Stimulated activated memory B cell treated with anti-CD40 and anti-IgM and Interleukin-4, amounts not matched to agents 10 μg/mL and 1 μg/mL and 100 μg/mL, for 72 hours (primary cell): ENCODE measurements at regions not wholly inside any gene's neighbourhood (a gene's known extent, or its start where the extent isn't known, plus 50 kb on each side); places are given as distances from the start of the nearest gene placed in this dataset.
A peak's percentile ranks its signal among the peaks of the same experiment; 100 is the strongest.

Source experiments
- ATAC-seq: fragments of 150-1000 bp; cut with Tn5 transposase; 2 replicates; pipeline ENCODE4 v1.10.0; 2021
- H3K27ac Mint-ChIP-seq: one replicate; pipeline ENCODE4 v1.8.0; 2022; ENCODE audit warnings: mild to moderate bottlenecking, mixed read lengths
- H3K27me3 Mint-ChIP-seq: one replicate; pipeline ENCODE4 v1.8.0; 2022; ENCODE audit warnings: mixed read lengths
- H3K36me3 Mint-ChIP-seq: one replicate; pipeline ENCODE4 v1.8.0; 2022; ENCODE audit warnings: mixed read lengths
- H3K4me1 Mint-ChIP-seq: one replicate; pipeline ENCODE4 v1.8.0; 2022; ENCODE audit warnings: mixed read lengths
- H3K4me3 Mint-ChIP-seq: one replicate; pipeline ENCODE4 v1.8.0; 2022; ENCODE audit warnings: mild to moderate bottlenecking, moderate library complexity, mixed read lengths
- H3K9me3 Mint-ChIP-seq: one replicate; pipeline ENCODE4 v1.8.0; 2022; ENCODE audit warnings: mixed read lengths

DNA sequence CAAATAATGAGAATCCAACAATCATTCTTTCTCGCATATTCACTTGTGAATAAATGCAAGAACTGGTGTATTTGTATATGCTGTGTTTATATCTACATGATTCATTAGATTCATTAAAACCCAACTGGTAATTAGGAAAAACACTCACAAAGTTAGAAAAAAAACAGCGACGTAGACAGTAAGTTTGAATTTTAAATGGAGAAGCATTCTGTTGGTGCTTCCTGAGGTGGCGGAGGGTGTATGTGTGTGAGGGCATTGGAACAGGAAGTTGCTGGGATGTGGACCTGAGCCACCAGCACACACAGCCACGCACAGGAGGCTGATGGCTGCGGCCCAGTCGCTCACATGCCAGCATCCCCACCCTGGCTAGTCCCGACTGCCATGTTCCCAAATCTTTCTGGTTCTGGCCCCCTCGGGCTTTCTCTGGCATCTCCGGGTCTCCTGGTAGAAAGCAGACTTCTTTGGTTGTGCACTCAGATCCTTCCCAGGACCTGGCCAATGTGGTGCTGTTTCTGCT is 121.6 kb upstream of the IRF2BP2 start:
- Mint-ChIP-seq H3K36me3 (no peaks in the 10 kb centered on the region), H3K4me1 (peaks cover 51% of the 10 kb centered on the region), H3K4me3 (peak overlapping the region; percentile 34), H3K9me3 (no peaks in the 10 kb centered on the region), H3K27ac (peak overlapping the region; percentile 84), H3K27me3 (no peaks in the 10 kb centered on the region)
- peak; percentile 44 for ATAC-seq

DNA sequence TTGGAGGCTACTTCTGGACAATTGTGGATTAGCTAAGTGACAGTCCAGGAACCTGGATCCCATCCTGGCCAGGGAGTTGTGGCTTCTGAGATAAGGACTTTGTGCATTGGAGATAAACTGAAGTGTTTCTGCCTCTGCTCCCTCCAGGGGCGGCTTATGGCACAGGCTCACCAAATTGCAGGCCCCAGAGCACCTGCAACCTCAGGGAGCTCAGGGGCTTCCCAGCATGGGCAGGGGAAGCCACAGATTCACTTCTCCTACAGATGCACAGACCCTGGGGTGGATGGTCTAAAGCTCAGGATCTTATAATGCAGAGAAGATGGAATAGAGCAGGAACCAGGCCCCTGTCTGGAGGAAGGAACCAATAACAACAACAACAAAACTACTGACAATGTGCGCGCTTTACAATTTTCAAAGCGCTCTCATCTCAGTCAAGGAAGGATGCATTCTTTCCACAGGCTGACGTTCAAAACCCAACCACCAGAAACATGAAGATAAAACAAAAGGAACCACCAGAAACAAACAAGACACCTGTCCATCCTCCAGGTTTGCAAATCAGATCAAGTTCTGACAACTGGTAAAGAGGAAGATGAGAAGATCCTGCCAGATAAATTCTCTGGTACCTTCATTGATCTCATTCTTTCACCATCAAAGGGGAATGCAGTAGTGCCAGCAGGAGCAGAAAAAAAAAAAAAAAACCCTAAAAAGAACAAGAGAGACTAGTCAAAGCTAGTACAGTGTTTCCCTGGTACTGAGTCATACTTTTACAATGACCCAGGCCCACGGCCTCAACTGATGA is 121.0 kb upstream of the IRF2BP2 start:
- Mint-ChIP-seq H3K4me1 (peaks cover 57% of the 10 kb centered on the region), H3K36me3 (no peaks in the 10 kb centered on the region), H3K27ac (peak overlapping the region; percentile 84), H3K4me3 (peak overlapping the region; percentile 34), H3K27me3 (no peaks in the 10 kb centered on the region), H3K9me3 (no peaks in the 10 kb centered on the region)
- peak; percentile 87 for ATAC-seq

DNA sequence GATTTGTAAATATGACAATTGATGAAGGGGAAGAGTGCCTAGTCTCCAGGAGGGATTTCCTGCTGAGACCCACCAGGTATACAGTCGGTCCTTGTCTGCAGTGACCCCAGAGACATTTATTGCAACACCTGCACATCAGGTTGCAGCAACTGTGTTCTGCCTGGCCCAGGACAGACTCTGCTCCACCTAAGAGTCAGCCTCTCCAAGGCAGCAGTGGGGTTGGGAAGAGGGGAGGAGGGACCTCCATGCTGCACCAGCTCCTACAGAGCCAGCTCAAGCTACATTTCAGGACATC is 120.4 kb upstream of the IRF2BP2 start:
- Mint-ChIP-seq H3K36me3 (no peaks in the 10 kb centered on the region), H3K4me1 (peaks cover 62% of the 10 kb centered on the region), H3K27ac (peak overlapping the region; percentile 84), H3K4me3 (no peak overlapping the region), H3K27me3 (no peaks in the 10 kb centered on the region), H3K9me3 (no peaks in the 10 kb centered on the region)
- ATAC-seq = no peak

DNA sequence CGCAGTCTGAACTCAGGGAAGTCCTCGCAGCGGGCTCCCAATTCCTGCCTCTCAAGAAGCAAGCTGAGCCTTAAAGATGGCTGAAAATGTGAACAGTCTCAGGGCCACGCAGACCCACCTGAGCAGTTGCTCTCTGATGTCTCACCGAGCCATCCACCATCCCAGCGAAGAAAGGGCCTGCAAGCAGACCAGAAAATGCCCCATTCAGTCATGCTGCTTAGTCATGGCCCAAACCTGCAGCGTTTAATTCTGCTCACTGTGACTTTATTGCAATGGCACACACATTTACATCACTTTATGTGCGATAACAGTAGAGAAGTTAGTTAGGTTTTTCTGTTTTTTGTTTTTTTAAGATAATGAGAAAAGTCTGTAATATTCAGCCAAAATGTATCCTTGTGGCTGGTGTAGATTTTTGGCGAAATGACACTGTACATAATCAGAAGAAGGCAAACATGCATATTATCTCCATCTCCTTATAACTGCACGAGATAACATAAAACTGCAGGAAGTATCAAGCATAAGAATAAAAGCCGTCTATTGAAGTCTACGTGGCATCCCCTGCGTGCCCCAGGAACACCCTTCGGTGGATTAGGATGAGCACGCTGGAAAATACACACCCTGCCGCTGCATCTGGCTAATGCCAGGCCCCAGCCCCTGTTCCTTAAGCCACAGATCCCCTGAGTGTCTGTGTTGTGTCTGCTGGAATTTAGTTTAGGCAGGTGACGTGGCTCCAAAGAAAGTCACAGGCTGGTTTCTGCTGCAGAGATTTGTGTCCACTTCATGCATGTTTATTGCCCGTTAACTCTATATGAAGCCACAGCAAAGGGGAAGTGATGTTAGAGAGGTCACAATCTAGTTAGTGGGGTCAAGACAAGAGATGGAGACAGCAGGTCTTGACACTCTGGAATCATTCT is 119.8 kb upstream of the IRF2BP2 start:
- no peak overlapping the region for H3K4me3 Mint-ChIP-seq
- ATAC-seq = no peak
- H3K9me3 Mint-ChIP-seq = no peaks in the 10 kb centered on the region

DNA sequence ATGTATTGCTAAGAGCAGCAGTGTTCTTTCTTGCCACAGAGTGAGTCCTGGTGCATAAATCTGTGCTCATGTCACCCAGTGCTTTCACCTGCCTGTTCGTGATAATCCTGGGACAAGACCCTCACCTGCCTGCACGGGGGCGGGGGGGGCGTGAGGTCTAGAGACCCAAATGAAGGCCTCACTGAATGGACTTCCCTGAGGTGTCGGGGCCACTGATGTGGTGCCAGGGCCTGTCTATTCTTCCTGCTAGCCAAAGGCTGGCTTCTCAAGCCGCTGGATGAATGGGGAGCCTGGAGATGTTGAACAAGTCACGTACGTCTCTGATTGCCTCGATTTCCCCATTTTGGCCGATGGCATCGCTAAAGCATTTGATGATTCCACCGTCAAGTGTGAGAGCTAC is 118.8 kb upstream of the IRF2BP2 start:
- Mint-ChIP-seq H3K27me3 (no peaks in the 10 kb centered on the region), H3K27ac (no peak overlapping the region), H3K4me1 (peaks cover 79% of the 10 kb centered on the region), H3K9me3 (no peaks in the 10 kb centered on the region), H3K4me3 (no peak overlapping the region), H3K36me3 (no peaks in the 10 kb centered on the region)
- no peak for ATAC-seq

More for the DNA sequence above, 119.8 kb upstream of the IRF2BP2 start:
- peak overlapping the region; percentile 84 for H3K27ac Mint-ChIP-seq
- peaks cover 68% of the 10 kb centered on the region for H3K4me1 Mint-ChIP-seq
- H3K27me3 Mint-ChIP-seq = no peaks in the 10 kb centered on the region
- H3K36me3 Mint-ChIP-seq = no peaks in the 10 kb centered on the region

DNA sequence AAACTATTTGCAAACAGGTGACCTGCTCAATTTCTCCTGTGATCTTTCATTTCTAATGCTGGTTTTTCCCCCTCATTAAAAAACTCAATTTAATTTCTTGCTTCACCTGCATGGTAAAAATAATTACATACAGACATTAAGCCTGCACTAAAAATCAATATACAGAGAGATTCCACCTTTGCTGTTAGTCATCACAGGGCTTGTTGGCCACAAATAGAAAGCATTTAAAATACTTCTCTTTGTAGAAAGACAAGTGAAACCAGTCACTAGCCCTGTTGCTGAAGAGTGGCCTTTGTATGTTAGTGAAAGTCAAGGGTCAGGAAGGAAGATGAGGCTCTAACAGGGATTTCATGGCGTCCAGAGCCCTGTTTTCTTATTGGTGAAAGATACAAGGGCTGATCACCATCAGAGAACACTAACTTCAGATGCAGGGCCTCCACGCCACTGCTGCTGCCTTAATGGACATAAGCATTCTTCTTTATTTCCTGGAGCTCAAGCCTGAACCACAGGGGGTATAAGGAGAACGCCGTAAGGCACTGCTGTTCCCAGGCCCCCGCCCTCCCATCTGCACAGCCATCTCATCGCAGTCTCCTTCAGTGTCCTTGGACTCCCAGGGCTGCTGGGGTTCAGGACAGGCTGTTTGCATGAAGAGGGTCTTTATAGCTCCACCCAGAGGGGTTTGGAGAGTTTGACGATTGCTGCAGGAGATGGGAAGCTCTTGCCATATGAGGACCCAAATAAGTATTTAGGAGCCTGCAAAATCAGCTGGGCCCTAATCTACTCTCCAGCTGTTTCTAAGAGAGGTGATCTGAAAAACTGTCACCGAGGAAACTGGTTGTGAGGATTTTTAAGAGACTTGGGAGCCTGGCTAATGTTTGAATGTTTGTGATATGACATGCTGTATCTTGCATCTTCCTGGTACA is 117.3 kb upstream of the IRF2BP2 start:
- H3K9me3 Mint-ChIP-seq = no peaks in the 10 kb centered on the region
- no peaks in the 10 kb centered on the region for H3K36me3 Mint-ChIP-seq
- peak; percentile 24 for ATAC-seq
- H3K27me3 Mint-ChIP-seq = no peaks in the 10 kb centered on the region
- peaks cover 80% of the 10 kb centered on the region for H3K4me1 Mint-ChIP-seq
- peak overlapping the region; percentile 4 for H3K4me3 Mint-ChIP-seq
- H3K27ac Mint-ChIP-seq = peak overlapping the region; percentile 81

DNA sequence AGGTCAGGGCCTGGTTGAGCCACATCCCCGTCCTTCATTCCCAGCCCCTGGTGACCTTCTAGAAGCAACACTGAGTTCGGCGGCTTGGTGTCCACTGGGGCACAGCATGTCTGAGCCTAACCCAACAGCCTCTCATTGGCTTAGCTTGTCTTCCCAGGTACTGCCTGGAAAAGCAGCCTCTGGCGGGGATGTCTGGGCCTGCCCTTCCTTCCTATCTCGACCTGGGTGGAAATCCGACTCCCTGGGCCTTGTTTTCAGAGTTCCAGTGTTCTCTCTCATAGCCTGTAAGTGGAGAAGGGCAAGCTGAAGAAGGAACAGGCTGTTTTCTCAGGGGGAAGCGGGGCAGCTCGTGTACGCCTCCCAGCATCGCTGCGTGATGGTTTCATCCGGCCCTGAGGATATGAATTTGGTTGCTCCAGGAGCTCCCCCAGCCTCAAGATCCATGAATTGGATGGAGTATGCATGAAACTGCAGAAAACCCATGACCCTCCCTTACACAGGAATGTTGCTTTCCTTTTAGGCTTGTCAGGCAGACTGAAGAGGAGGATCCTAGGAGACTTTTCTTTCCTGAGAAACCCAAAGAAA is 116.5 kb upstream of the IRF2BP2 start:
- no peaks in the 10 kb centered on the region for H3K36me3 Mint-ChIP-seq
- H3K9me3 Mint-ChIP-seq = no peaks in the 10 kb centered on the region
- H3K4me1 Mint-ChIP-seq = peaks cover 78% of the 10 kb centered on the region
- H3K27ac Mint-ChIP-seq = peak overlapping the region; percentile 81
- ATAC-seq = no peak
- H3K4me3 Mint-ChIP-seq = no peak overlapping the region
- H3K27me3 Mint-ChIP-seq = no peaks in the 10 kb centered on the region

DNA sequence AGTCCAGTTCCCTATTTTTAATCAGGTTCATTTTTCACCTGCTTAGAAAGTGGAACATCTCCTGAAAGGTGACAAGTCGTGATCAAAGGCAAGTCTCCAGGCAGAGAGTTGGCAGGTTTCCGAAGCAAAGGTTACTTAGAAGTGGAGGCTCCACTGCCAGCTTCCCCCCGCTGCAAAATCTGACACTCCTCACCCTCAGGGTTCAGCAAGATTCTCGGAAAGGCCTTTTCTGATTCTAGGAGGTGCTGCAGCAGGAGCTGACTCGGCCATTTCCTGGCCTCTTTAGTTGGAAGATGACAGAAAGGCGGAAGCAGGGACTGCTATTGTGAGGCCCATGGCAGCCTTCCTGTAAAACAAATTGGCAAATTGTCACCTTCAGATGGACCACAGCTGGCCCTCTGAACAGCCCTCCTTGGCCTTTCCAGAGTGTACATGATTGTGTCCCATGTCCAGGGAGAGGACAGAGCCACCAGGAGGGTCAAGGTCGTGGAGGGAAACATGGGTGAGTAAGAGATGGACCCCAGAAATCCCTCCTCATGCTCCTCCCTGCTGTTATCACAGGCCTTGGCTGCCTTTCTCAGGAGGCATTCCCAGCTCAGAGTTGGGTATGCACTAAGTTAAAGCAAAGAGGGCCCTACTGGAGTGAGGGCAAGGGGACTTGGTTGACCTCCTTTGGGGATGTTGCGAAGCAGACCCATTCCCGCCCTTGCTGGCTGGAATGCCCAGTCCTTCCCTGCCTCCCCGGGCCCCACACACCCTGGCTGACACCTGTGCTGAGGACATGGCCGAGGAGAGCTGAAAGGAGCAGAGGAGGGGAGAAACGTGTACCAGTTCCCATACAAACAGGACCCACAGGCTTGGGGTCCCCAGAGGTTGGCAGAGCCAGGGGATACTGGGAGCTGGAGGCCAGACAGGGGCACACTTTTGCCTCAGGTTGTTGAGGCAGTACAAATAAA is 115.5 kb upstream of the IRF2BP2 start:
- H3K36me3 Mint-ChIP-seq = no peaks in the 10 kb centered on the region
- no peak overlapping the region for H3K4me3 Mint-ChIP-seq
- H3K27me3 Mint-ChIP-seq = no peaks in the 10 kb centered on the region
- H3K27ac Mint-ChIP-seq = peak overlapping the region; percentile 81
- H3K4me1 Mint-ChIP-seq = peaks cover 68% of the 10 kb centered on the region
- no peaks in the 10 kb centered on the region for H3K9me3 Mint-ChIP-seq
- no peak for ATAC-seq

DNA sequence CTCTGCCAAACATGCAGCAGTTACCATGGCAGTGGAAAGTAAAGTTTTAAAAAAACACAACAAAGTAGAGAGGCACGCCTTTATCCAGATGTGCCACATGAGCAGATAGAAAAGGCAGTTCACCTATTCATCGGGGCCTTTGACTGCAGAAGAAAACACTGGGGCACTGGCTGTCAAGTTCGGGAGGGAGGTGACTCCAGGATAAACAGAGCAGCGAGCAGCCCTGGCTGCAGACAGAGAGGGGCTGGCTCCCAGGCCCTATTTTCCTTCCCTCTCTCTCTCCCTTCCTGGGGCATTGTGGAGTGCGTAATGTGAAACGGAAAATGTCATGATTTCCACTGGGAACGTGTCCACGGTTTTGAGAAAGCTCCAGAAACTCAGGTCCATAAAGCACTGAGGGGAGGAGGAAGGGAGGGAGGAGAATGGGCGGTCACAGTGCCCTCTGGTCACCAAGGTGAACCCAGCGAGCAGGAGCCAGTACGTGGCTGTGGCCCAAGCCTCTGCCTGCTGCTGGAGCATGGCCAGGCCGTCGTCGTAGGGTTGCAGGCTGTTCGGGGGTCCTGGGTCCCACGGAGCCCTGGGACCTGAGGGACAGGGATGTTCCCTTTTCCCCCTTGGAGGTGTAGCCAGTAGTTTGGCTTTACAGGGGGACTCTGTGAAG is 114.7 kb upstream of the IRF2BP2 start:
- no peak for ATAC-seq
- no peaks in the 10 kb centered on the region for H3K36me3 Mint-ChIP-seq
- H3K4me3 Mint-ChIP-seq = peak overlapping the region; percentile 52
- H3K4me1 Mint-ChIP-seq = peaks cover 60% of the 10 kb centered on the region
- no peaks in the 10 kb centered on the region for H3K27me3 Mint-ChIP-seq
- H3K27ac Mint-ChIP-seq = peak overlapping the region; percentile 81
- no peaks in the 10 kb centered on the region for H3K9me3 Mint-ChIP-seq

DNA sequence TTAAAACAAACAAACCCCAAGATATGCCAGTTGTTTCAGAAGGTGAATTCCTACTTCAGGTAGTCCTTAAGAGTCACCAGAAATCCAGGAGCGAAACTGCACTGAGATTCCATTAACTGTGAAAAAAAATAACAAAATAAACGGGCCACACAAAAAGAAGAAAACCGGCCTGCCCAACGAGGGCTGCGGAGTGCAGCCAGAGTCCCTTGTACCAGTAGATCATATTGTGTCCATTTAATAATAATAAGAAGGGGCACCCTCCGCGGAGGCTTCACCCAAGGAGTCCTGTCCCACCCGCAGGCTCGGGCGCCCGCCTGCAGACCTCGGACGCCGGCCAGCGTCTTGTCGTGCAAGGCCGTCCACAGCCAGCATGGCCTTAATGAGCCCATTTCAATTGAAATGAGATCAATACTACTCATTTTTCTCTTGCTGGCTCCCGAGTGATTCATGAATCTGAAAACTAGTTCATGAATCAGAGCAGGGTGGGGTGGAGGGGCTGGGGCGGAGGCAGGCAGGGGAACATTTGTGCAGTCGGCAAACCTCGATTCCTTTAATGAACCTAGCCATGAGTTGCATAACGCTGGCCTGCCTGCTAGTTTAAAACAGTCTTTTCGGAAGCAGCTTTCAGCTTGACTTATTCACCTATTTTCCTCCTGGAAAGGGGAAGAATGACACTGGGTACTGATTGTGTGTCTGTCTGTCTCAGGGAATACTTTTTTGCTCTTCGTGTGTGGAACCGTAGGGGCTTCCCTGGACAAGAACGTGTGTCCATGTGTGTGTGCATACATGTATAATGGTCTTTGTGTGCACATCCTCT is 113.1 kb upstream of the IRF2BP2 start:
- Mint-ChIP-seq H3K4me1 (peaks cover 56% of the 10 kb centered on the region), H3K36me3 (no peaks in the 10 kb centered on the region), H3K9me3 (no peaks in the 10 kb centered on the region), H3K27me3 (no peaks in the 10 kb centered on the region), H3K4me3 (peak overlapping the region; percentile 52), H3K27ac (peak overlapping the region; percentile 81)
- no peak for ATAC-seq

DNA sequence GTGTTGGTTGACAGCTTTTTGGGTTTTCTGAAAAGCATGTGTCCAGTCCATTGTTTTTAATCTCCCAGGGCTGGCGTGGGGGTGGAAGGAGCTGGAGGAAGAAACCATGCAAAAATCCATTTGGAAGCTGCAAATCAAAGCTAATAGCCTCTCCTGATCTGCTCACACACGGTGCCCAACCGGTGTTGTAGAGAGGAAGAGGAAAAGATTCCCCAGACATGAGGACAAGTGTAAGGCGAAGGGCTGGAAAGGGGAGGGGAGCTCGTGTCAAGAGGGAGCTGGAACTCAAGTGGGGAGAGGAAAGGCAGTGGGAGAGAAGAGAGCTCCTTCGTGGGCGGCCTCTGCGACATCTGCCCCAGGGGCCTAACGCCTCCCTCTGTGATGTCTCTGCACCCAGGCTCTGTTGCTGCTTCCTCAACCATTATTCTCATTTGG is 112.3 kb upstream of the IRF2BP2 start:
- H3K36me3 Mint-ChIP-seq = no peaks in the 10 kb centered on the region
- peak overlapping the region; percentile 50 for H3K27ac Mint-ChIP-seq
- no peak for ATAC-seq
- no peaks in the 10 kb centered on the region for H3K9me3 Mint-ChIP-seq
- H3K27me3 Mint-ChIP-seq = no peaks in the 10 kb centered on the region
- H3K4me1 Mint-ChIP-seq = peaks cover 48% of the 10 kb centered on the region
- no peak overlapping the region for H3K4me3 Mint-ChIP-seq

DNA sequence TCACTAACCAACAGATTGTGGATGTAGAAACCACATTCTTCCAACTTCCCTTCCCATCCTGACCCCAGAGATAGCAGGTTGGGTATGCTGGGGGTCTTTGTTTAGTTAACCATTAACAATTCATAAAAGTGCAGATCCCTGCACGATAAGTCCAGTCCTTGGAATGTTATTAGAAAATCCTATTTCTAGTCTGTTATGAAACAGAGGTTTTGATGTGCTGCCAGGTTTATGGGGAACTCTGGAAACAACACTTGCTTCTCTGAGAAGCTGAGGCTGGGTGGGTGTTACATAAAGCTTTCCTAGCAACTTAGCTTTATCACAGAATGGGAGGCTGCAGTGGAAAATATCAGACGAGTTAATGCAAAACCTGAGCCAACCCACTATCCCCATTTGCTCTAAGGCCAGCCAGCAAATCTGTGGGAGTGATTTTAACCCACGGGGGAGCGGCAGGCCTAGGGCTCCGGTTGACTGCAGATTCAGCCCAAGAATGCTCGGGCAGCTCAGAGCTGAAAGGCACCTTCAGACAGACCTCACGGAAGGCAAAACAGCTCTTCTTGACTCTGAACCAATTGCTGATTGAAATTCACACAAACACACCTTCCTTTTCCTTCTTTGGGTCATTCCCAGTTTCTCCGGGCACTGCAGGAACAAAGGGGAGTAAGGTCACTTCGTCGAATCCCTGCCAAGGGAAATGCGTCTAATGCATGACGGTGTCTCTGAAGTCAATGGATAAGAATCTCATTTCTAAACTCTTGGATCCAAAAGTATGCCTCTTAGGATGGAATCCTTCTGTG is 111.7 kb upstream of the IRF2BP2 start:
- no peaks in the 10 kb centered on the region for H3K36me3 Mint-ChIP-seq
- peaks cover 42% of the 10 kb centered on the region for H3K4me1 Mint-ChIP-seq
- no peak for ATAC-seq
- H3K4me3 Mint-ChIP-seq = no peak overlapping the region
- no peaks in the 10 kb centered on the region for H3K9me3 Mint-ChIP-seq
- H3K27ac Mint-ChIP-seq = peak overlapping the region; percentile 50
- no peaks in the 10 kb centered on the region for H3K27me3 Mint-ChIP-seq
